DOHH2 (cell line): ENCODE measurements at regions not wholly inside any gene's neighbourhood (a gene's known extent, or its start where the extent isn't known, plus 50 kb on each side); places are given as distances from the start of the nearest gene placed in this dataset.

ENCODE experiments used
- EZH2phosphoT487 ChIP-seq: fragments of 200-600 bp; sonication (generic); IDR thresholded peaks from 2 replicates; pipeline ENCODE4 v1.6.1; 2017; ENCODE audit warnings: borderline replicate concordance, mild to moderate bottlenecking, antibody characterized with exemption, low read length, moderate library complexity, mixed read lengths
- TF ChIP-seq, protein P1 (sequence below): fragments of 200-600 bp; sonication (generic); IDR thresholded peaks from one replicate; pipeline ENCODE4 v1.5.1; 2014; ENCODE audit warnings: antibody characterized with exemption, mild to moderate bottlenecking, low read depth, low read length; ENCODE audit not compliant: poor library complexity, severe bottlenecking

GRCh38 chr2:56613254-56613653 is 429.5 kb downstream of the CCDC85A start:
- TF ChIP-seq, protein P1, sequence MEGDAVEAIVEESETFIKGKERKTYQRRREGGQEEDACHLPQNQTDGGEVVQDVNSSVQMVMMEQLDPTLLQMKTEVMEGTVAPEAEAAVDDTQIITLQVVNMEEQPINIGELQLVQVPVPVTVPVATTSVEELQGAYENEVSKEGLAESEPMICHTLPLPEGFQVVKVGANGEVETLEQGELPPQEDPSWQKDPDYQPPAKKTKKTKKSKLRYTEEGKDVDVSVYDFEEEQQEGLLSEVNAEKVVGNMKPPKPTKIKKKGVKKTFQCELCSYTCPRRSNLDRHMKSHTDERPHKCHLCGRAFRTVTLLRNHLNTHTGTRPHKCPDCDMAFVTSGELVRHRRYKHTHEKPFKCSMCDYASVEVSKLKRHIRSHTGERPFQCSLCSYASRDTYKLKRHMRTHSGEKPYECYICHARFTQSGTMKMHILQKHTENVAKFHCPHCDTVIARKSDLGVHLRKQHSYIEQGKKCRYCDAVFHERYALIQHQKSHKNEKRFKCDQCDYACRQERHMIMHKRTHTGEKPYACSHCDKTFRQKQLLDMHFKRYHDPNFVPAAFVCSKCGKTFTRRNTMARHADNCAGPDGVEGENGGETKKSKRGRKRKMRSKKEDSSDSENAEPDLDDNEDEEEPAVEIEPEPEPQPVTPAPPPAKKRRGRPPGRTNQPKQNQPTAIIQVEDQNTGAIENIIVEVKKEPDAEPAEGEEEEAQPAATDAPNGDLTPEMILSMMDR = no peak
- TF ChIP-seq EZH2phosphoT487 = no peak
